NCI-H460 (cell line): ENCODE measurements at regions not wholly inside any gene's neighbourhood (a gene's known extent, or its start where the extent isn't known, plus 50 kb on each side); places are given as distances from the start of the nearest gene placed in this dataset.

Experiments used
- DNase-seq: peaks from one replicate; pipeline ENCODE4 v3.0.0-alpha.2; 2016; ENCODE audit warnings: low read depth; ENCODE audit errors: extremely low read depth

DNA sequence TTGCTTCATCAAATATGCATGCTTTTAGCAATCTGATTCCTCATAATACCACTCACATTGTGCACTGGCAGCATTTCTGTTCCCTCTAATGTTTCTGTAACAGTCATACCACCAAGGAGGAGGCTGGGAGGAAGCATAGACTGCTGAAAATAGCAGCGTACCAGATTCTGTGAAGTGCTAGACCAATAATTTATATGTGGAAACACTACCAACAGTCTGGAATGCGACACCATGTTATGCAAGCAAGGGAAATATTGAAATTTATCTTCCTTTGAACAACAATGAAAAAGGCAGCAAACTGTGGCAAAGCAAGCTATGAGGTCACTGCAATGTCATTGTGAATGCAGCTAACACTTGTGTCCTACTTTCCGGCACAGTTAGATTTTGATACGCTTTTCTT is 1388.0 kb downstream of the EFNB2 start:
- DNase-seq, result peak; percentile 3

DNA sequence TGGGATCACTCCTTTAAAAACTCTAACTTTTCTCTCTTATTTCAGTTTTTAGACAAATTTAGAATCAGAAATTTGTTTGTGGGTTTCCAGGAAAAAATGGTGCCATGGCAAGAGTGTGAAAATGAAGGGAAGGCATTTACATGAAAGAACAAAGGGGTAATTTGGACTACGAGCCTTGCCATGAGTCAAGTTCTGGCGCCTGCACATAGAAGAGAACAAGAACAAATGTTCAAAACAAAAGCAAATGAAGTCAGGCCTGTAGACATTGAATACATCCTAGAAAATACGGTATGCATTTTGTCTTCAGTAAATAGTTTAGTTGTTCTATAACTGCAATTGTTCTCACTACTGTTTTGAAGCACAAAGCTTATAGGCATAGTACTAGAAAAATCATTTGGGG is 1390.5 kb downstream of the EFNB2 start:
- DNase-seq, result no peak

DNA sequence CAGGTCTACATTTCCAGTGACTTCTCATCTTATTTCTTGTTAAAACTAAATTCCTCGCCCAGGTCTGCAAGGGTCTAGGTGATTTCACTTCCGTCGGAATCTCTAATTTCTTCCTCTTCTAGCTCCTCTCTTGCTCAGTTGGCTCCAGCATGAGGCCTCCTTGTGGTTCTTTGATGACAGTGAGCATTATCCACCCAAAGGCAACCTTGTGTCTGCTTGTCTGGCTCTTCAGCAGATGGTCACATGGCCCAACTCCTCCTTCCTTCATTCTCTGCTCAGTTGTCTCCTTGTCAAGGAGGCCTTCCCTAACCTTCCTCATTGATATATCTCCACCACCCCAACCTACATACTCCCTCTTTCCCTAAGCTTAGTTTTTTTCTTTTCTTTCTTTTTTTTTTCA is 1391.4 kb downstream of the EFNB2 start:
- DNase-seq, result no peak

DNA sequence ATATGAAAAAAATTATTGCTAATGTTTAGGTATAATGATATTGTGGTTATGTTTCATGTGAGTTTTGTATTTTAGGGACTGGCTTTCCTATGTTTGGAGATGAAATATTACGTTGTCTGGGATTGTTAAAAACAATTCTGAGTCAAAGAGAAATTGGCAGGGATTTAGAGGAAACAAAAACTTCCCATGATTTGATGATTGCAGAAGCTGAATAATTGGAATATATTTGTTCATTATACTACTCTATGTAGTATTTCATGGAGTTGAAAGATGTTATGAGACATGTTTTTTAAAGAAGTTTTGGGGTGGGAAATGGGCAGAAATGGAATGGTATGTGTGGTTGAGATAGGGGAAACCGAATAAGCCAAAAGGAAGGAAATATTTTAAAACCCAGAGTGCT is 1392.9 kb downstream of the EFNB2 start:
- no peak for DNase-seq

DNA sequence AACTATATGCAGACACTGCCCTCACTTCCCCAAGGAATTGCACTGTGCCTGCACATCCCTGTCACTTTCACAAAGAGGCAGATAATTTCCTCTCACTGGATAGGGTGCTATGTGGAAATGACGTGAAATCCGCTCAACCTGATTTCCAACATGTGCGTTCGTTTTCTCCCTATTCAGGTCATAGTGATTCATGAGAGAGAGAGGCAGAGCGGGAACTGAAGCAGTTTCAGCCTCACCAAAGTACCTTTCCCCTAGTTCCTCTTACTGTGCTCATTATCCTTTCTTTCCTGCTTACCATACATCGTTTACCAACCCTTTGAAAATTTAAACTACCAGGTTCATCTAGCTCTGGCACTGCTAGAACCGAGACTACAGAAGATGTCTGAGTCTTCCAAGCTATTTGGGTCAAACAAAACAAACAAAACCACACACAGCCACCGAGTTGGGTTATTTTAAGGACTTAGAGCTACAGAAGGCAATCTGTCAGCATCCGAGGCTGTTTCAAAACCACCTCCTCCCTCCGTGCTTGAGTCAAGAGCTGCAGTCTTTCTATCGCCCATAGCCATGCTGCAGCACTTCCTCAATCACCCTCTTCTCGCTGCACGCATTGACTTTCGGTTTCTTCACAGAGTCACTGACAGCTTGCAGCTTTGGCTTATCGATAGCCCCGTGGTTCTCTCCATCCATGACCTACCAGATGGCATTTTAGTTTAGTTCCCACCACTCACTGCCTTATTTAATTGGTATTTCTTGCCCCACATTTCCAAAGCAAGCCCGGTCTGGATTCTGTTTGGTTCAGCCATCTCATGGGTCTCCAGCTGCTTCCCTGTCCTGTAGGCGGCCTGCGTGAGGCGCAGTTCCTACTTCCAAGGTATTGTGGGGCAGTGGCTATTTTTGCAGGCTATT is 1395.8 kb downstream of the EFNB2 start:
- peak; percentile 69 for DNase-seq

DNA sequence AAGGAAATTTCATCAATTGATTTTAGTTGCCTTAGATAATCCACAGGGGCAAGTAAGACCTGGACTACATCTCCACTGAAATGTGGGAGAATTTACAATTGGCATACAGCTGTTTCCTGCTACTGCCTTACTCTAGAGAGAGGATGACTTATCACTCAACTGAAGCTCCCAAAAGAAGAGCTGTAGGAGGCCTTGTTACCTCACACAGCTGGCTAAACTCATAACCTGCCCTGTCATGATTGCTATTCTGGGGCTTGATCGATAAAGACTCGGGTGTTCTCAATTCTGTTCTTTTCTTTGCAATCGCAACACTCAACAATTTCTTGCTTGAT is 1396.4 kb downstream of the EFNB2 start:
- DNase-seq, result no peak

DNA sequence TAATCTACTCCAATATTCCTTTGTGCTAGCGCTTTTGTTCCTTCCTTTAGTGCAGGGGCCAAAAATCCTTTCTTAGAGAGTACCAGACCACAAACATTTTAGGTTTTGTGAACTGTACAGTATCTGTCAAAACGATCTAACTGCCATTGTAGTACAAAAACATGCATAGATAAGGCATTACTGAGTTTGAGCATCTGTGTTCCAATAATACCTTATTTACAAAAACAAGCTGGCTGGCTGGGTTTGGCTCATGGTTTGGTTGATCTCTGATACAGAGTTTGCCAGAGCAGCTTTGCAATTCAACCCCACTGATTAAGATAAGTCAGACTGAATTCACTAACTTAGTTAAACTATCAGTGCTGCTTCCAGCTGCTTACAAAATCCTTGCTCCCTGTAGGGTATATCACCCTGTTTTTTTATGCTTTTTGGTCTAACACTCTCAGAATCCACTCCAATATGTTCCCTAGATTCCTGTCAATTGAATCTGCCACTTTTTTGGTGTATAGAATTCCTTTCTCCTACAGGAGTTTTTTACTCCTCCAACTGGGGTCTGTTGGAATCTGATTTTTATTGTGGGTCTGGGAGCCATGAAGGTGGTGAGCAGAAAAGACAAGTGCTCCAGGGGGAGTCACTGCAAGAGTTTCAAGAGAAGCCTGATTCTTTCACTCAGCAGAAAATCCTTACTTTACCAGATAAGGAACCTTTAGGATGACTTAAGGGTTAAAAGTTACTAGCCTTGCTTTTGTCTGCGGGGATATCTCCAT is 1399.4 kb downstream of the EFNB2 start:
- no peak for DNase-seq

DNA sequence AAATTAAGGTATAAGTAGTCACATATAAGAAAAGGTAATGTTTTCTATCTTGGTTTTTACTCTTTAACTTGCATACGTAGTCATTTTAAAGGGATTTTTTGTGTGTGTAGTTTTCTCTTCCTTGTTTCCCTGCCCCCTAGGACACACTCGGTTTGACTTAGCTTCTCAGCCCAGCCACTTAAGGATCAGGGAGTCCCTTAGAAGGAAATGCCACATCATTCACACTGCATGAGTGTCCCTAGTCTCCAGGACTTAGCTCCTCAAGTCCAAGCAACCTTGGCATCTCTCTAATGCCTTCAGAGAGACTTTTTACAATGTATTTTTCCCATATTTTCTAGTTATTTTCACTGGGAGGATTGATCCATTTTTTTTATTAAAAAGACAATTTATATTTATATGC is 1407.7 kb downstream of the EFNB2 start:
- no peak for DNase-seq

DNA sequence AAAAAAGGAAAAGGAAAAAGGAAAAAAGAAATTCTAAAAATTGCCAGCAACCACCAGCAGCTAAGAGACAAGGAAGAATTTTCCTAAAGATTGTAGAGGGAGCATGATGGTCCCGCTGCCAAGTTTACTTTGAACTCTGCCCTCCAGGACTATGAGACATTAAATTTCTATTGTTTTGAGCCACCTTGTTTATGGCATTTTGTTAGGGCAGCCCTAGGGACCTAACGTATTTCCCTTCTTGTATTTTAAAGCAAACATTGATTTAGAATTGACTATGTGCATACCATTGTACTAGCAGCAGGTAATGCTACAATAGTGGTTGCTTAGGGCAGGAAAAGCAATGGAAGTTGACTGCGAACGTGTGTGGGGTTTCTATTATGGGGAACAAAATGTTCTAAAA is 1414.2 kb downstream of the EFNB2 start:
- DNase-seq, result no peak

DNA sequence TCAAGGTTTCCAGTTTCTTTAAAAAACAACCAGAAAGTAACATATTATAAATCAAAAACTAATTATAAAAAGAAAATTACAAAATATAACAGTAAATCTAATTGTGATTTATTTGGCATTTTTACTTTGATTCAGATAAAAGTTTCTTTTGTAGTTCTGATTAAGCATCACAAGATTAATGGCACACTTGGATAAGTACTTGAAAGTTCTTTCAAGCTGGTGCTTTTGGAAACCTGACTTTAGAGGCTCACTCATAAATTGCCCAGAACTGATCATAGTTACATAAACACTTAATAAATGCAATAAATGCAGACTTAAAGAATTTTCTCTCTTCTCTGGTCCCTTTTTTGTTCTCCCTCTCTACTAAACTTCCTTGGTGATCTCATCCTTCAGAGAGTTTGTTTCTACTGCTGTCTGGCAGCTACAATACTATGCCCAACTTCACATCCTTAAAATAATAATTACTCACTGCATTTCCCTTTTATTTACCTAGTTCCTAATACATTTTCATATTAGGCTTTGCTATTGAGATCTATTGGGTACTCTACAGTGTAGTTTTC is 1417.0 kb downstream of the EFNB2 start:
- no peak for DNase-seq

DNA sequence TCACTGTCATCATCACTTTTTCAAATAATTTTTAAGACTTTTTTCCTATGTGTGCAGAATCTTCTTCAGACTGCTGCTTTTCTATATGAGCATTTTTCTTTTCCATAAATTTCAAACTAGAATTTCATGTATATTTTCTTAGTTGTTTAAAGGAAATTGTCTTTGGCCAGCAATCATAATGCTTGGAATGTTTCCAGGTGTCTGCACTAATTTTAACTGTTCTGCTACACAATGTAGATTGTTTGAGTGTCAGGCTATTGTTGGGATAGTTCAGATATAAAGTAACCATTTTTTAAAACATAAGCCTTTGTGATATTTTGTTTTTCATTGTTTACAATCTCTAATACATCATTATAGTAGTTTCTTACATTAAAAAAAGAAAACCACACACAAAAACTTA is 1418.5 kb downstream of the EFNB2 start:
- no peak for DNase-seq

DNA sequence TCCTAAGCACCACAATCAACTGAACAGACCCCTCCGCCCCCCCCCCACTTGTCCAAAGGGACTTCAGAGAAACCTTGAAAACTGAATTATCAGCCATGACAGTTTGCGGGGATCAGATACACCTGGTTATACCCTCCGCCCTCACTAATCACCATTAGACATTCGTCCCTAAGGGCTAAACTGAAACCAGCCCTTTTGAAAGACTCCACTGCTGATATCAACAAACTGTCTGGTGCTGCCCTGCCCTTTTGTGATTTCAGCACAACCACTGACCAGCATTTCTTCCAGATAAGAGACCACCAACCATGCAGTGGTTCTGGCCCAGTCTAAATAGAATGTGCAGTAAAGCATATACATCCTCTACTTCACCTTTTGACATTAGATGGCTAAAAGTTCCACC is 1422.9 kb downstream of the EFNB2 start:
- DNase-seq, result no peak

DNA sequence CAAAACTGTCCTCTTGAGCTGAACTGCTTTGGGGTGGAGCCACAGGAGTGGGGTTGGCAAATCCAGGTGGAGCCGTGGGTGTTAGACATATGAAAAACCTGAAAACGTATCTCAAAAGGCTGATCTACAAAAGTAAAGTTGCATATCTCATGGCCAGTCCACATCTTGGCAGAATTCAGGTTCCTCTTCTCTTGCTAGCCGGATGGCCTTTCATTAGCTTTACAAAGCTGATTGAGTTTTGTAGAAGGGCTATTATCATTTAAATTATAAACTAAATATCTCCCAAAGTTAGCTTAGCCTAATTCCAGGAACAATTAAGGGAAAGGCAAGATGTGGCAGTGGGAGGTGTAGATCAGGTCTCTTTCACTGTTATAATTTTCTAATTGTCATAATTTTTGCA is 1427.7 kb downstream of the EFNB2 start:
- no peak for DNase-seq

DNA sequence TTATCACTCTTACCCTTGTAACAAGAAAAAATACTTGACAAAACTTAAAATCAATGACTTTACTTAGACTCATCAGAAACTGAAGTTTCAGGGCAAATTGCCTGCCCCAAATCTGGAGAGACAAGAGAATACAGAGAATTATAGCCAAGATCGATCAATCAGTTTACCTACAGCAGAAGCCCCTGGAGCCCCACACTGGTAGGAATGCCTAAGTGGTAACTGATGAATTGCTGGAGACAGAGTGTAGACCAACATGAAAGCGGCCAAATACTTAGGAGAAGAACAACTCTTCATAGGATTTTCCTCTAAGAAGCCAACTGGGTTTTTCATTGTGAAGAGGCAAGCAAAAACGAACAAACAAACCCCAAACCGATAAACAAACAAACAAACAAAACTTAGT is 1430.0 kb downstream of the EFNB2 start:
- DNase-seq, result no peak

DNA sequence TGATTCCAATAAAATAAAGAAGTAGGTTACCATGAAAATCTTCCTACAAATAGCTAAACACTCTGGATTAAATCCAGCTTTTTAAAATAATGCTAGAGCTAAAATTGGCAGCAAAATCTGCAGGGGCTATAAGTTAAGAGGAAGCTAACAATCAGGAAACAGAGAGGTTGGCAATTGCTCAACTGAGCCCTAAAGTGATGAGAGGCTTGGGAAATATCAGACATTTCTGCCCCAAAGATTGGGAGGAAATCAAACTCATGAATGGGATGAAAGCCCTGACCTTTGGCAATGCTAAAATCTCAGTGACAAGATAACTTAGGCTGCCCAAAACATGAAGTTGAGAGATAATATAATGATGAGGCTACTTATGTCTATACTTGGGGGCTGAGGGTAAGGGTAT is 1437.9 kb downstream of the EFNB2 start:
- DNase-seq, result no peak

DNA sequence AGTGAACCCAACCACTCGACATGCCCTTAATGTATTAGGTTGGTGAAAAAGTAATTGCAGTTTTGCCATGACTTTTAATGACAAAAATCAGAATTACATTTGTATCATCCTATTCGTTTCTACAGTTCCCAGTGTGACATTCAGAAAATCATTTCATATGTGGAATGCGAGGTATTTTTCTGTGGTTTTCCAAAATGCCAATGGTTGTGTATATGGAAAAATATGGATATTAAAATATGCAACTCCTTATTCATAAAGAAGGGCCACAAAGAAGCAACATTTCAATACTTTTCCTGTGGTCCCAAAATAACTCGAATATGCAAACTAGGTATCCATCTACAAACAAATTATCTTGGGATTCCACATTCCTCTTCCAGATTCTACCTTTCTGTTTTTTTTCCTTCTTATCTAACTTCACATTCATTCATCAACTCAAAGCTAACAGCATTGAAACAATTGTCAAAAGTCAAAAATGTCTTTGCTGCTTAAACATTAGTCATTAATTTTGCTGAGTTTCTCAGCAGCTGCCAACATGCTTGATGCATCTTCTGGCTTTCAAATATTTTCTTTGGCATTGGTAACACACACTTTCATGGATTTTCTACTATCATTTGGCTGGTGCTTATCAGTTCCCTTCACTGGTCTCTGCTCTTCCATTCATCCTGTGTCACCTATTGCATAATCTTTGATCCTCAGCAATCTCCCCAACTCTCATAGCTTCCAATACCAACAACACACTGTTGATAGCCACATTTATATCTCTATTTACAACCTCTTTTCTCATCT is 1445.4 kb downstream of the EFNB2 start:
- DNase-seq, result no peak

DNA sequence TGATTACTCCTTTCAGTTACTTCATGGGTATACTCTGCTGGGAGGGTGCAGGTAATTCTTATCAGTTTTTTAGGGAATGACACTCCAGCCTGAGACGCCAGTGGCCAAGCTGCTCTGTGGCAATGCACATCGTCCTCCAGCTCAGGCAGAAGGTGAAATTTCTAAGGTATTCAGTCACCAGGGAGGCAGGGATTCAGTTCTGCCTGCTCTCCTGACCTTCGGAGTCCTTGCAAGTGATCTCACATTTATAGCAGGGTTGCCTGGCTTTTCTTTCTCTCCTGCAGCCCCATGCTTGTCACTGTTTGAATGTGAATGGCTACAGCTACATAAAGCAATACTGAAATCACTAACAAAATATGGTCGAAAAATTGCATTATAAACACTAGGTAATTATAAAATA is 1447.5 kb downstream of the EFNB2 start:
- DNase-seq, result no peak

DNA sequence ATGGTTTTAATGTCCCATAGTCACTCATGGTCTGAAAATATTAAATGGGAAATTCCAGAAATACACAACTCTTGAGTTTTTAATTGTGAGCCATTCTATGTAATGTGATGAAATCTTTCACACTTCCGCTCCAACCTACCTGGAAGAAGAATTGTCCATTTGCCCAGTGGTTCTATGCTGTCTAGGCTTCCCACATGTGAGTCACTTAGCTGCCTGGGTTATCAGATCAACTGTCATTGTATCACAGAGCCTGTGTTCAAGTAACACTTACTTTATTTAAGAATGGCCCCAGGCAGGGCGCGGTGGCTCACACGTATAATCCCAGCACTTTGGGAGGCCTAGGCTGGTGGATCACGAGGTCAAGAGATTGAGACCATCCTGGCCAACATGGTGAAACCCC is 1450.5 kb downstream of the EFNB2 start:
- no peak for DNase-seq

DNA sequence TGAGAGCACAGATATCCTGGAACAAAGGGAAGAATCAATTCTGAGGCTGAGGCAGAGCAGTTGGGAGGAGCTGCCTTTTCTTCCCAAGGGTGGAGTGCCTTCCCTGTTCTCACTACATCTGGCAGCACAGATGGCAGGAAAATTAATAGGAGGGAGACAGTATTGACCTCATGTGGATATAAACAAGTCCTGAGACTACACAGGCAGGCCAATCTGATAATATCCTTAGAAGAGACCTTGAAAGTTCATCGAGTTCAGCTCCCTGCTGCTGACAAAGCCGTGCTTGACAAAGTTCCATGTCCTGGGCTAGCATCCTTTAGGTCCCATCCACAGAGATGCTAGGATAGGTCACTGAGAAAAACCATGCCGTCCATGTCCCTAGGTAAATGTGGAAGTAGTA is 1451.5 kb downstream of the EFNB2 start:
- no peak for DNase-seq

DNA sequence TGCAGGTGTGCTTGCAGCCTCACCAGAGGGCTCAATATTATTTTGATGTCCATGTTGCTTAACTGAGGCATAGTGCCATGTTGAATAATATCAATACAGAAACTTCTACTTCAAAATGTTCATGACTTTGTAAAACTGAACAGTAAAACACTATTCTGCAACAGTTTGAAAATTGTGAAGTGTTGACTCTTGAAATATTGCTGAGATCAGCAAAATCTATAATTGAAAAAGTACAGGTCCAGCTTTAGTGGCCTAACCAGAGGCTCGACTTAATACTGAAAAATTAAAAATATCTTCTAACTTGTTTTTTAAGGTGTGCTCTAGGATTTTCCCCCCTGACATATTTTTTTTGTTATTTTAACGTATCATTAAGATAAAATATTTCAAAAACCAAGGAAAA is 1460.7 kb downstream of the EFNB2 start:
- DNase-seq, result no peak

DNA sequence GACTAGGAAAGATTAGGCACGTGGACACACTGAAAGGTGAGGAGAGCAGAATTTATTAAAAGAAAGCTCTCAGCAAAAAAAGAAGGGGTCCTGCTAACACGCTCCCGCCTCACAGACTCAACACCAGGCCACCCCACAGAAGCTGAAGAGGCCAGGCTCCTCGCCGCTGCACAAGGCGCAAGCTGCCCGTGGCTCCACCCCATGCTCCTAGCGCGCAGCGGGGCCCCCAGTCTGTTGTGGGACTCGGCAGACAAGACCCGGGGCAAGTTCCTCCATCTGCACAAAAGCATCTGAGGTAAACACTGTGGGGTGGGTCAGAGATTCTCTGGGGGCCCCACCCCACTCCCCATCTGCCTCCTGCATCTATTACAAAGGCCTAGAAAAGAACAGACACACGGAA is 1462.4 kb downstream of the EFNB2 start:
- no peak for DNase-seq
